GM23338 (cell line): ENCODE measurements at regions not wholly inside any gene's neighbourhood (a gene's known extent, or its start where the extent isn't known, plus 50 kb on each side); places are given as distances from the start of the nearest gene placed in this dataset.

Source experiments
- CREB1 ChIP-seq: fragments of 250-450 bp; sonication (Bioruptor Pico); IDR thresholded peaks from 2 replicates; pipeline ENCODE4 v1.5.0; 2020; ENCODE audit warnings: low read depth, mild to moderate bottlenecking, moderate library complexity
- CTCF ChIP-seq, 2 experiments: fragments of 200-600 bp in 1 of 2; sonication (generic) in 1 of 2; conservative IDR thresholded peaks; 2 replicates each; pipeline versions ENCODE4 v1.5.1 to v1.6.1; 2016 to 2017; ENCODE audit warnings: antibody characterized with exemption in 2 of 2, low read depth in 2 of 2, mild to moderate bottlenecking in 2 of 2, moderate library complexity in 1 of 2
- ETS1 ChIP-seq: IDR thresholded peaks from 2 replicates; pipeline ENCODE4 v1.6.1; 2016; ENCODE audit warnings: antibody characterized with exemption
- EZH2 ChIP-seq: fragments of 200-600 bp; sonication (generic); IDR thresholded peaks from one replicate; pipeline ENCODE4 v1.8.0; 2017; ENCODE audit warnings: antibody characterized with exemption, mild to moderate bottlenecking, low read depth; ENCODE audit not compliant: unreplicated experiment
- EZH2phosphoT487 ChIP-seq: fragments of 200-600 bp; sonication (generic); IDR thresholded peaks from one replicate; pipeline ENCODE4 v1.8.1; 2018; ENCODE audit warnings: antibody characterized with exemption; ENCODE audit not compliant: unreplicated experiment
- JUNB ChIP-seq: IDR thresholded peaks from one replicate; pipeline ENCODE4 v1.6.1; 2016; ENCODE audit warnings: antibody characterized with exemption; ENCODE audit not compliant: unreplicated experiment
- NANOG ChIP-seq: IDR thresholded peaks from 2 replicates; pipeline ENCODE4 v1.6.1; 2016; ENCODE audit warnings: antibody characterized with exemption, borderline replicate concordance
- POLR2AphosphoS5 ChIP-seq: IDR thresholded peaks from 2 replicates; pipeline ENCODE4 v1.6.1; 2016; ENCODE audit warnings: antibody characterized with exemption, low read depth
- REST ChIP-seq: IDR thresholded peaks from one replicate; pipeline ENCODE4 v1.6.1; 2018; ENCODE audit warnings: antibody characterized with exemption; ENCODE audit not compliant: unreplicated experiment
- STAT1 ChIP-seq: IDR thresholded peaks from one replicate; pipeline ENCODE4 v1.6.1; 2016; ENCODE audit warnings: antibody characterized with exemption; ENCODE audit not compliant: unreplicated experiment
- ZNF114 ChIP-seq: fragments of 250-450 bp; sonication (Bioruptor Pico); IDR thresholded peaks from 2 replicates; pipeline ENCODE4 v1.5.0; 2020; ENCODE audit warnings: mild to moderate bottlenecking, moderate library complexity
- ZNF331 ChIP-seq: fragments of 250-450 bp; sonication (Bioruptor Pico); IDR thresholded peaks from 2 replicates; pipeline ENCODE4 v1.5.0; 2020; ENCODE audit warnings: low read depth, mild to moderate bottlenecking, moderate library complexity
- ZNF462 ChIP-seq: fragments of 250-450 bp; sonication (Bioruptor Pico); IDR thresholded peaks from 2 replicates; pipeline ENCODE4 v1.5.0; 2020; ENCODE audit warnings: mild to moderate bottlenecking, moderate library complexity

GRCh38 chr5:170179626-170180025 is 53.2 kb upstream of the C5orf58 start:
- TF ChIP-seq POLR2AphosphoS5 (no peak), CTCF (conservative IDR thresholded peaks at IDR 0.05; ENCODE audit: low read depth in 2 of 2) (no peak), ZNF331 (CRISPR knock-in tag) (no peak), REST (no peak), EZH2phosphoT487 (no peak), CREB1 (CRISPR knock-in tag) (no peak), EZH2 (no peak), JUNB (no peak), ZNF114 (CRISPR knock-in tag) (no peak), STAT1 (no peak), ZNF462 (no peak), NANOG (no peak), ETS1 (no peak)
